BLaER1 (cell line): ENCODE measurements at regions not wholly inside any gene's neighbourhood (a gene's known extent, or its start where the extent isn't known, plus 50 kb on each side); places are given as distances from the start of the nearest gene placed in this dataset.
"Not testable (repeated sequence)": the region's sequence is repeated elsewhere in the genome, so short reads cannot be mapped to it uniquely, and the experiment has no call there.

Experiments used
- H3K27ac ChIP-seq: shearing (Covaris generic); formaldehyde crosslinking; 2 replicates; pipeline ENCODE4 v1.8.1; 2022
- H3K27me3 ChIP-seq: shearing (Covaris generic); formaldehyde crosslinking; 2 replicates; pipeline ENCODE4 v1.8.1; 2022
- H3K36me3 ChIP-seq: shearing (Covaris generic); formaldehyde crosslinking; 2 replicates; pipeline ENCODE4 v1.8.1; 2022
- H3K4me1 ChIP-seq: shearing (Covaris generic); formaldehyde crosslinking; 2 replicates; pipeline ENCODE4 v1.8.1; 2022
- H3K4me2 ChIP-seq: shearing (Covaris generic); formaldehyde crosslinking; 2 replicates; pipeline ENCODE4 v1.8.1; 2022
- H3K4me3 ChIP-seq: shearing (Covaris generic); formaldehyde crosslinking; 2 replicates; pipeline ENCODE4 v1.8.1; 2022
- H3K9ac ChIP-seq: shearing (Covaris generic); formaldehyde crosslinking; 2 replicates; pipeline ENCODE4 v1.8.1; 2022
- H3K9me3 ChIP-seq: shearing (Covaris generic); formaldehyde crosslinking; 2 replicates; pipeline ENCODE4 v1.8.1; 2022
- H4K20me1 ChIP-seq: shearing (Covaris generic); formaldehyde crosslinking; 2 replicates; pipeline ENCODE4 v1.8.1; 2022
- Cebpa-rat ChIP-seq: shearing (Covaris generic); IDR thresholded peaks from 2 replicates; pipeline ENCODE4 v1.8.1; 2022

DNA sequence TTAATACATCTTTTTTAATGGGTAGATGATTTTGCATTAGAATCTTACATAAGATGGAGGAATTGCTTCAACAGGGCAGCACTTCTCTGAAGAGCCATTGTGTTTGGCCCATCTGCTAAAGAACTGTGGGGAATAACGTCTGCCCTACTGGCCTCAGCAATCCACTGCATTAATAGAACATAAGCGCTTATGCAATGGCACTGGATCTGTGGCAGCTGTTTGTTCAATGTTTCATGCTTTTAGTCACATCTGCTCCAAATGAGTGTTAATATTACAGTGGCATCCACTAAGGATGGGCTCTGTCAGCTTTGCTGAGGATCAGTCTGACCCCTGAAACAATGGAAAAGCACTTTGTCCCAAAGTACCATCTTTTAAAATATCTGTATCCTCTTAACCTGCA, 279.0 kb upstream of the GK2 start:
- Histone ChIP-seq H3K36me3 (no peaks in the 10 kb centered on the region), H3K27me3 (no peaks in the 10 kb centered on the region), H3K9ac (no peak overlapping the region), H4K20me1 (no peaks in the 10 kb centered on the region), H3K27ac (no peak overlapping the region), H3K4me2 (no peak overlapping the region), H3K4me1 (no peaks in the 10 kb centered on the region), H3K4me3 (no peak overlapping the region), H3K9me3 (no peaks in the 10 kb centered on the region)
- TF ChIP-seq Cebpa-rat: no peak

DNA sequence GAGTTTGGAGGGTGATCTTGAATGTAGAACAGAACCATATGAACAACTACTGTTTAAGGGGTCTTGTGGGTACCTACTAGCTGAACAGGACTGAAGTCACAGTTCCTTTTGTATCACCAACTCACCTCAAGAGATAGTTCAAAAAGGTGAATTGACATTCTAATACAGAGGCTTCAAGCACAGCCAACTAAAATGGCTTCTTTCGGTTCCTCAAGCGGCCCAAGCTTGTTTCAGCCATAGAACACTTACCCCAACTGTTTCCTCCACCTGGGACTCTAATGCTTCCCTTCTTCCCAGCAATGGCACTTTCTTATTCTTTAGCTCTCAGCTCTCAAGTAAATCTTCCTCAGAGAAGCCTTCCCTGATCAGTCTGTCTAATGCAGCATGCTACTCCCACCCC, 277.5 kb upstream of the GK2 start:
- TF ChIP-seq Cebpa-rat: no peak
- no peaks in the 10 kb centered on the region for H3K4me1 ChIP-seq
- H4K20me1 ChIP-seq: no peaks in the 10 kb centered on the region
- H3K9ac ChIP-seq: no peak overlapping the region
- no peak overlapping the region for H3K27ac ChIP-seq
- no peak overlapping the region for H3K4me2 ChIP-seq
- no peak overlapping the region for H3K4me3 ChIP-seq
- no peaks in the 10 kb centered on the region for H3K36me3 ChIP-seq
- no peaks in the 10 kb centered on the region for H3K9me3 ChIP-seq
- H3K27me3 ChIP-seq: no peaks in the 10 kb centered on the region

DNA sequence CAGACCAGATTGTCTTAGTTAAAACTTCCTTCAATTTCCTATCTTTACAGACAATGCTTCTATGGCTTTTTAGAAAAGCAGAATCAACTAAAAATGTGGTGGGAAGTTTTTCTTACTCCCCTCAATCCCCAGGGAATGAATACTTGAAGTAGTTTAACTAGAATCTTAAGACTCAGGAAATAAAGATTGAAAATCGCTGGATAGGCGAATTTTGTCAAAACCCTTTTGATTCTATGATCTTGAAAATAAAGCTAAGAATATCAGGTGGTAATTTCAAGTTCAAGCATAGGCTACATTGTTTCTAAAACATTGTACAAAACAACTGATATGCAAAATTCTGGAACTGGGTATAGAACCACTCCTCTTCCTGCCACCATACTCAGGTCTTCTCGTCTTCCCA, 276.5 kb upstream of the GK2 start:
- H3K27me3 ChIP-seq: no peaks in the 10 kb centered on the region
- H3K27ac ChIP-seq: no peak overlapping the region
- H3K9me3 ChIP-seq: no peaks in the 10 kb centered on the region
- H4K20me1 ChIP-seq: no peaks in the 10 kb centered on the region
- H3K36me3 ChIP-seq: no peaks in the 10 kb centered on the region
- TF ChIP-seq Cebpa-rat: no peak
- H3K9ac ChIP-seq: no peak overlapping the region
- no peaks in the 10 kb centered on the region for H3K4me1 ChIP-seq
- H3K4me3 ChIP-seq: no peak overlapping the region
- H3K4me2 ChIP-seq: no peak overlapping the region

DNA sequence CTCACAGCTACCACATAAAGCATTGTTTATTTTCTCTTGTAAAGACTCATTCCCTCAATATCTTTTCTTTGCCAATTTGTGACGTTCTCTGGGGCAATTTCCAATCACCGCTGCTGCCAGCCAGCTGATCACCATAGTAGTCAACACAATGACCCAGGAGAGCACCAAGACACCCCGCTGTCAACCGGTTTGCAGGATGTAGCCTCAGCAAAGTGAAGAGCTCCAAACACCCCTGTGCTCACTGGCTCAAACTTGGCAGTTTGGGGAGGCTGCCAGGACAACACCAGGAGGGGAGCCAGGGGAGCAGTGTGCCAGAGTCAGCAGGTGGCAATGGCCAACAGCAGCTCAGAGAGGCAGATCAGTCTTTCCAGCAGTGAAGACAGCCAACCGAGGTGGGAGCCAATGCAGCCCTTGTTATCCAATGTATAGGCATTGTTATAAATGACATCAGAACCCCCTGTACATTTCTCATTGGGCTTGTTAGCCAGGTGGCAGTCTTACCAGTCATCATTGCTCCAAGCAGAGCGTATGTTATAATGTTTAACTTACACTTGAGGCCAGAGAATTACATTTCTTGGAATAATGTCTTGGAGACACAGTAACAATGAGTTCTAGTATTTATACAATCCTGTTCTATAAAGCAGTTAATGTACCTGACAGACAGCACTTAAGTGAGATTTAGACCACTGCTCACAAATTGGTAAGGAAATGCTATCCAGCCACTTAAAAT, 274.9 kb upstream of the GK2 start:
- Histone ChIP-seq H3K9ac (no peak overlapping the region), H3K27me3 (no peaks in the 10 kb centered on the region), H3K9me3 (no peaks in the 10 kb centered on the region), H3K27ac (no peak overlapping the region), H3K4me1 (no peaks in the 10 kb centered on the region), H3K36me3 (no peaks in the 10 kb centered on the region), H3K4me3 (no peak overlapping the region), H4K20me1 (no peaks in the 10 kb centered on the region), H3K4me2 (no peak overlapping the region)
- no peak for TF ChIP-seq Cebpa-rat

DNA sequence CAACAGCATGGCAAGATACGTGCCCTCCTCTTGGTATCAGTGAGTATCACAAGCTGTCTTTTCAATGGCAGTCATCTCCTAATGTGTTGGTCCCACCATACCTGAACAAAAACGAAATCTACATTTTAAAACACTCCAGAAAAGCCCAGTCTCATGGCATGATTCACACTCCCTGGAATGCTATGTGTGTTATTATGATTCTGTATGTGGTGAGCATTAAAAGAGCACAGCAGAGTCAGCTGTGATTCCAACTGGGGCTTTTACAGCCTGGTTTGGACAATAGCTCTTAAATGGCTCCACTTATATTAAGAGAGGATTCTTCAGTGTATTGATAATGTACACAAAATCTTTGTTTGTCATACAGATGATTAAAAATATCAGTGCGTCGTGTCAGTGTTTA, 274.1 kb upstream of the GK2 start:
- TF ChIP-seq Cebpa-rat: no peak
- no peaks in the 10 kb centered on the region for H3K9me3 ChIP-seq
- no peak overlapping the region for H3K4me2 ChIP-seq
- no peaks in the 10 kb centered on the region for H3K27me3 ChIP-seq
- no peak overlapping the region for H3K4me3 ChIP-seq
- no peaks in the 10 kb centered on the region for H3K4me1 ChIP-seq
- no peaks in the 10 kb centered on the region for H3K36me3 ChIP-seq
- no peak overlapping the region for H3K27ac ChIP-seq
- no peaks in the 10 kb centered on the region for H4K20me1 ChIP-seq
- no peak overlapping the region for H3K9ac ChIP-seq

DNA sequence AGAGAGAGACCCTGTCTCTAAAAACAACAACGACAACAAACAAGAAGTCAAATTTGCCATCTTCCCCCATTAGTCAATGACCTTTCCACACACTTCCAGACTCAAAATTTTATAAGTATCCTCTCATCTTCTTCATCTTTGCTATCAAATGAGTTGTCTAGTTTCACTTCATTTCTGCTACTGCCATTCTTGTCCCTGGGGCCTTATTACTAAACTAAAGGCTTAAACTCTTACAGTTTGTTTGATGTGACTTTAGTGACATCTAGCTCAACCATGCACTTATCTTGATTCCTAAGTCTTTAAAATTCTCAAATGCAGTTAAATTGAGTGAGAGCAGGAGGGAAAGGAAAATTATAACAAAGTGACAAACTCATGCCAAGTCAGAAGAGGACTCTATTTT, 271.8 kb upstream of the GK2 start:
- TF ChIP-seq Cebpa-rat: no peak
- no peaks in the 10 kb centered on the region for H3K27me3 ChIP-seq
- no peaks in the 10 kb centered on the region for H3K4me1 ChIP-seq
- no peaks in the 10 kb centered on the region for H3K36me3 ChIP-seq
- H3K9me3 ChIP-seq: no peaks in the 10 kb centered on the region
- H3K4me3 ChIP-seq: no peak overlapping the region
- H3K9ac ChIP-seq: no peak overlapping the region
- no peak overlapping the region for H3K27ac ChIP-seq
- H4K20me1 ChIP-seq: no peaks in the 10 kb centered on the region
- H3K4me2 ChIP-seq: no peak overlapping the region

DNA sequence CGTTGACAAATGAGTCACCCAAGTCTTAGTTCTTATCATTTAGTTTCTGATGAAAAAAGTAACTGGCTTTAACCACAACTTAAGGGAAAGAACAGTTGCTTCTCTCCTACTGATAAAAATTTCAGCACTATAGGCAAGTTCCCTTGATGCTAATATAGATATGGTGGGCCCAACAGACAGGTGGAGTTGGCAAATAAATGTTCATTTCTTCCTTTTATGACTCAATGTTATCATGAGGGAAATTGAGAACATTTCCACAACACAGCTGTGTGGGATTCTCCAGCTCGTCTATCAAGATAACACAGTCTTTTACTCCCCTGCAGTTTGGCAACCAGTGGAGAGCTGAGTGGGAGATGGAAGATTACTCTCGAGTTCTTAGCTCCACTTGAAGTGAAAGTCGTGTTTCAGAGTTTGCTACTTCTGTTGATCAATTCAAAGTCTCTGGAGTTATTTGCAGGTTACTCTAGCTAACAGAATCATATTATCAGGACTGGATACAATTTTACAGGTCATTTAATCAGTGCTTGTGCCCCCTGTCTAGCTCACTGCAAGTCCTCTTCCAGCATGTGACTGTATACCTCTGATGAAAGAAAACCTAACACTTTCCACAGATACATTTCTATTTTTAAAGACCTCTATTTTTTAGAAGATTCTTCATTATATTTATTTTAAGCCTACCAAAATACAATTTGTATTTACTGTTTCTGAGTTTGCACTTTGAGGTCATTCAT, 270.6 kb upstream of the GK2 start:
- Histone ChIP-seq H3K4me1 (no peaks in the 10 kb centered on the region), H3K27ac (no peak overlapping the region), H3K27me3 (no peaks in the 10 kb centered on the region), H3K36me3 (no peaks in the 10 kb centered on the region), H3K4me2 (no peak overlapping the region), H4K20me1 (no peaks in the 10 kb centered on the region), H3K9me3 (no peaks in the 10 kb centered on the region), H3K9ac (no peak overlapping the region), H3K4me3 (no peak overlapping the region)
- TF ChIP-seq Cebpa-rat: no peak

DNA sequence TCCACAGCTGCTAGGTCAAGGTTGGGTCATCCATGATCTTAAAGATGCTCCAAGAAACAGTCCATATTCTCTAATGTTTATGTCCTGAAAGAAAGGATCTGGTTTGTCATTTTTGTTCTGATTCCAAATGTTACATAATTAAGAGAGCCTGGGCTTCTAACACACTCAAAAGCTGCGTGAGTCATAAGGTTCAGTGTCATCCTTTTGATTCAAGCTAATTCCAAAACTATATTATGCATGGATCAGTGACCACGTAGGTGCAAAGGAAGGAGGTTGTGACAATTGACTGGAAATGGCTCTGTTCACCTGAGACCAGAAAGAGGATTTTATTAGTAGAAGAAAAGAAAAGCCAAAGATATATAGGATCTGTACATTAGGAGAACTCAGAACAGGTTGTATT, 268.7 kb upstream of the GK2 start:
- Histone ChIP-seq H3K4me2 (no peak overlapping the region), H3K27ac (no peak overlapping the region), H3K36me3 (no peaks in the 10 kb centered on the region), H3K9ac (no peak overlapping the region), H3K27me3 (no peaks in the 10 kb centered on the region), H3K9me3 (0 out of 2 replicates have a peak, but pooled peaks cover 3% of the 10 kb centered on the region), H4K20me1 (no peaks in the 10 kb centered on the region), H3K4me1 (no peaks in the 10 kb centered on the region), H3K4me3 (no peak overlapping the region)
- TF ChIP-seq Cebpa-rat: no peak

DNA sequence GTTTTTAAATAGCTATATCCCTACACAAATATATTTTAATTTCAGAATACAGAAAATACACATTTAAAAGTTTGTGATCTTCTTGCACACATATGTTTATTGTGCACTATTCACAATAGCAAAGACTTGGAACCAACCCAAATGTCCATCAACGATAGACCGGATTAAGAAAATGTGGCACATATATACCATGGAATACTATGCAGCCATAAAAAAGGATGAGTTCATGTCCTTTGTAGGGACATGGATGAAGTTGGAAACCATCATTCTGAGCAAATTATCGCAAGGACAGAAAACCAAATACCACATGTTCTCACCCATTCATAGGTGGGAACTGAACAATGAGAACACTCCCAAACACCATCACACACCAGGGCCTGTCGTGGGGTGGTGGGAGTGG, 266.9 kb upstream of the GK2 start:
- H3K27ac ChIP-seq, H3K27me3 ChIP-seq, H3K9ac ChIP-seq, H3K4me1 ChIP-seq, H3K4me3 ChIP-seq, H4K20me1 ChIP-seq, H3K4me2 ChIP-seq, H3K36me3 ChIP-seq, H3K9me3 ChIP-seq: not testable (repeated sequence)

DNA sequence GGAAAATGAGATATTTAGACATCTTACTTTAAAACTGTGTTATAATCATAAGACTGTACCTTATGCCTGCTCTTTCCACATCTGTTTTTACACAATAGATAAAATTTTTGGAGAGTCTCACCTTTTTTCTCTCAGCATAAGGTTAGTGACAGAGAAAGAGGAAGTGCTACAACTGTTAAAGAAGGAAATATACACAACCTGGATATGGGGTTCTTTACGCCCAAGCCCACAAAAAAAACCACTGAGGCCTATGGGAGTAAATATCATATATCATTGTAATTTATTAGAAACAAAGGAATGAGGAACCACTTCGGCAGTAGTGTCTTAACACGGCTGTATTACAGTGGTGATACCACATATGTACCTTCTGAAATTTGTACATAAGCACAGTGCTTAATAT, 265.9 kb upstream of the GK2 start:
- Histone ChIP-seq H3K4me3 (no peak overlapping the region), H3K4me2 (no peak overlapping the region), H3K9me3 (peaks cover 13% of the 10 kb centered on the region), H4K20me1 (no peaks in the 10 kb centered on the region), H3K27me3 (no peaks in the 10 kb centered on the region), H3K36me3 (no peaks in the 10 kb centered on the region), H3K9ac (no peak overlapping the region), H3K4me1 (no peaks in the 10 kb centered on the region), H3K27ac (no peak overlapping the region)
- no peak for TF ChIP-seq Cebpa-rat
